Cardiac fibroblast (primary cell): ENCODE measurements at regions not wholly inside any gene's neighbourhood (a gene's known extent, or its start where the extent isn't known, plus 50 kb on each side); places are given as distances from the start of the nearest gene placed in this dataset.

Experiments used
- DNase-seq, 2 donors: peaks; one replicate each; pipeline versions ENCODE4 v3.0.0 to v3.0.0-alpha.2; 2010; ENCODE audit warnings: low read depth in 2 of 2
- H3K4me3 ChIP-seq, 2 donors: replicated peaks in 1 of 2; 1 replicate in 1 of 2; 2 replicates in 1 of 2; pipeline ENCODE4 v1.5.1; 2011; ENCODE audit warnings: low read depth in 2 of 2, low read length in 2 of 2, mild to moderate bottlenecking in 2 of 2, moderate library complexity in 1 of 2
- TF ChIP-seq, protein P1 (sequence below): IDR thresholded peaks from one replicate; pipeline ENCODE4 v1.5.1; 2011; ENCODE audit warnings: low read depth, mild to moderate bottlenecking, low read length, inconsistent platforms

GRCh38 chr20:12722091-12722490, 286.7 kb upstream of the SPTLC3 start:
- DNase-seq = no peak
- TF ChIP-seq, protein P1, sequence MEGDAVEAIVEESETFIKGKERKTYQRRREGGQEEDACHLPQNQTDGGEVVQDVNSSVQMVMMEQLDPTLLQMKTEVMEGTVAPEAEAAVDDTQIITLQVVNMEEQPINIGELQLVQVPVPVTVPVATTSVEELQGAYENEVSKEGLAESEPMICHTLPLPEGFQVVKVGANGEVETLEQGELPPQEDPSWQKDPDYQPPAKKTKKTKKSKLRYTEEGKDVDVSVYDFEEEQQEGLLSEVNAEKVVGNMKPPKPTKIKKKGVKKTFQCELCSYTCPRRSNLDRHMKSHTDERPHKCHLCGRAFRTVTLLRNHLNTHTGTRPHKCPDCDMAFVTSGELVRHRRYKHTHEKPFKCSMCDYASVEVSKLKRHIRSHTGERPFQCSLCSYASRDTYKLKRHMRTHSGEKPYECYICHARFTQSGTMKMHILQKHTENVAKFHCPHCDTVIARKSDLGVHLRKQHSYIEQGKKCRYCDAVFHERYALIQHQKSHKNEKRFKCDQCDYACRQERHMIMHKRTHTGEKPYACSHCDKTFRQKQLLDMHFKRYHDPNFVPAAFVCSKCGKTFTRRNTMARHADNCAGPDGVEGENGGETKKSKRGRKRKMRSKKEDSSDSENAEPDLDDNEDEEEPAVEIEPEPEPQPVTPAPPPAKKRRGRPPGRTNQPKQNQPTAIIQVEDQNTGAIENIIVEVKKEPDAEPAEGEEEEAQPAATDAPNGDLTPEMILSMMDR = no peak

GRCh38 chr20:12723811-12724210, 285.0 kb upstream of the SPTLC3 start:
- H3K4me3 ChIP-seq = no peak overlapping the region
- TF ChIP-seq, protein P1 = no peak
- no peak for DNase-seq

More at GRCh38 chr20:12722091-12722490, 286.7 kb upstream of the SPTLC3 start:
- H3K4me3 ChIP-seq = no peak overlapping the region

- TF ChIP-seq, protein P1 = no peak
Observed at GRCh38 chr20:12728782-12729181, 280.0 kb upstream of the SPTLC3 start.

DNA sequence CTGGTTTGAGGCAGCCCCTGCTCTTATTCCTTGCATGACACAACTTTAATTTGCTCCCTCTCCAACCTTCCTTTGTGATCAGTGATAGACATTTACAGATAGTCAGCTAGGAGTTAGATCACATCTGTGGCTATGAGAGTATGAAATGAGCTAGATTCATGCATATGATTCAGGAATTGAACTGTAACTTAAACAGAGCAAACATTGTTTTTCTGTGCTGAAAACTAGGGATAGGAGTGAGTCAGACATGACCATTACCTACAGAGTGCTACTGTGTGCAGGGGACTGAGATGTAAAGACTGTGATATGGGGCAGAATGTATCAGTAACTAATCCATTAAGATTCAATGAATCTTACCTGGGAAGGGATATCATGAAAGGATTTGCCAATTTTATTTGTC, 279.4 kb upstream of the SPTLC3 start:
- no peak overlapping the region for H3K4me3 ChIP-seq
- TF ChIP-seq, protein P1 = no peak
- DNase-seq = no peak

More at GRCh38 chr20:12728782-12729181, 280.0 kb upstream of the SPTLC3 start:
- DNase-seq = no peak
- no peak overlapping the region for H3K4me3 ChIP-seq

DNA sequence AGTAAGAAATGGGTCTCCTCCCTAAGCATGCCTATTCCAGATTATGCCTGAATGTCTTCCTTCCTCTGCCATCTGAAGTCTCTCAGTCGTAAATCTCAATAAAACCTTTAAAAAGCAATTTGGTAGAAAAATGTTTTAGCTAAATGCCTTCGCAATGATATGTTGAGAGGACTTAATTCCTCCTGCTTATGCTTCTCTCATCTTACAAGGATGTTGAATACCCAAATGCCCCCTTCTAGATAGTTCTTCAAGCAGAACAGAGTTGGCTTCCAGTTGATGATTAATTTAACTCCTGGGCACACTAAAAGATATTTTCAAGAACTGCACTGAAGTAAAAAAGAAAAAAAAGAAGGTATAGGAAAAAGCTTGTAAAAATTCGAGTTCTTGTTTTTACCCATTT, 275.0 kb upstream of the SPTLC3 start:
- DNase-seq = no peak
- no peak overlapping the region for H3K4me3 ChIP-seq
- TF ChIP-seq, protein P1 = no peak

- TF ChIP-seq, protein P1 = no peak
- no peak for DNase-seq
Observed at GRCh38 chr20:12737497-12737896, 271.3 kb upstream of the SPTLC3 start.

DNA sequence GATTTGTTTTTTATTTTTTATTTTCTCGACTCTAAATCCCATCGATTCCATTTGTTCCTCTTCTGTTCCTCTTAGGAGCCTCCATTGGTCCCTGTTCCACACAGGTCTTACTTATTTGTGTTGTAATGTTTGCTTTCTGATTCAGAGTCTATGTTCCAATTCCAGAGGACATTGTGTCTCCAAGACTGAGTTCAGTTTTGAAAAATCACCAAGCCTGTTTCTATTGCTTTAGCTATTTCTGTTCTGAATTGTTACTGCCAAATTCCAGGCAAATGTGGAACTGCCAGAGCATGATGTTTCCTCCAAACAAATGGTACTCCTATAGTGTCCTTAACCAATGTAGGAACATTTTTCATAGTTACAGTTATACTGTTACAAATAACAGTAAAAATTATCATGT, 270.9 kb upstream of the SPTLC3 start:
- TF ChIP-seq, protein P1 = no peak
- DNase-seq = no peak
- no peak overlapping the region for H3K4me3 ChIP-seq

More at GRCh38 chr20:12737497-12737896, 271.3 kb upstream of the SPTLC3 start:
- H3K4me3 ChIP-seq = no peak overlapping the region
